Esophagus muscularis mucosa (tissue), 4 donors: ENCODE measurements at regions not wholly inside any gene's neighbourhood (a gene's known extent, or its start where the extent isn't known, plus 50 kb on each side); places are given as distances from the start of the nearest gene placed in this dataset.

ENCODE experiments used
- DNase-seq: peaks from one replicate; pipeline ENCODE4 v3.0.0-alpha.2; 2017; ENCODE audit errors: extremely low spot score
- H3K27ac ChIP-seq, 4 donors: fragments of 200-600 bp; sonication (generic); replicated peaks in 1 of 4; 1 replicate in 3 of 4; 2 replicates in 1 of 4; pipeline ENCODE4 v1.5.1; 2016 to 2019; ENCODE audit warnings: mild to moderate bottlenecking in 1 of 4
- H3K27me3 ChIP-seq, 4 donors: fragments of 200-600 bp; sonication (generic); one replicate each; pipeline versions ENCODE4 v1.5.1 to v1.6.0; 2016 to 2019
- H3K36me3 ChIP-seq, 4 donors: fragments of 200-600 bp; sonication (generic); one replicate each; pipeline ENCODE4 v1.5.1; 2016 to 2019
- H3K4me1 ChIP-seq, 4 donors: fragments of 200-600 bp; sonication (generic); one replicate each; pipeline ENCODE4 v1.5.1; 2016 to 2019
- H3K4me3 ChIP-seq, 4 donors: fragments of 200-600 bp; sonication (generic); 1 replicate in 2 of 4; 2 replicates in 2 of 4; pipeline ENCODE4 v1.5.1; 2016 to 2019; ENCODE audit warnings: mild to moderate bottlenecking in 4 of 4, moderate library complexity in 1 of 4
- H3K9me3 ChIP-seq, 4 donors: fragments of 200-600 bp; sonication (generic); 1 replicate in 3 of 4; 2 replicates in 1 of 4; pipeline ENCODE4 v1.5.1; 2016 to 2019
- EP300 ChIP-seq: sonication (generic); formaldehyde crosslinking; IDR thresholded peaks from one replicate; pipeline ENCODE4 v1.6.1; 2017; ENCODE audit warnings: antibody characterized with exemption
- POLR2A ChIP-seq: fragments of 450-650 bp; IDR thresholded peaks from one replicate; pipeline ENCODE4 v1.6.1; 2017; ENCODE audit warnings: antibody characterized with exemption, moderate library complexity, mild to moderate bottlenecking, low read depth
- POLR2AphosphoS5 ChIP-seq, 2 donors: sonication (generic); formaldehyde crosslinking; IDR thresholded peaks; one replicate each; pipeline ENCODE4 v1.6.1; 2017; ENCODE audit warnings: antibody characterized with exemption in 2 of 2
- WGBS: methylation state at CpG from one replicate; pipeline ENCODE4 v1.1.5; 2018; 5-methylcytosine and 5-hydroxymethylcytosine counted together
- intact Hi-C: fragments of 100-400 bp; cut with DNase I; formaldehyde crosslinking; loops from one replicate; pipeline ENCODE4 v1.15.1; 2023
- TF ChIP-seq, protein P1 (sequence below), 3 experiments: fragments of 200-600 bp in 2 of 3; fragments of 450-650 bp in 1 of 3; sonication (generic) in 2 of 3; IDR thresholded peaks; one replicate each; pipeline ENCODE4 v1.5.1; 2017 to 2019; ENCODE audit warnings: antibody characterized with exemption in 3 of 3, mild to moderate bottlenecking in 2 of 3, moderate library complexity in 1 of 3

DNA sequence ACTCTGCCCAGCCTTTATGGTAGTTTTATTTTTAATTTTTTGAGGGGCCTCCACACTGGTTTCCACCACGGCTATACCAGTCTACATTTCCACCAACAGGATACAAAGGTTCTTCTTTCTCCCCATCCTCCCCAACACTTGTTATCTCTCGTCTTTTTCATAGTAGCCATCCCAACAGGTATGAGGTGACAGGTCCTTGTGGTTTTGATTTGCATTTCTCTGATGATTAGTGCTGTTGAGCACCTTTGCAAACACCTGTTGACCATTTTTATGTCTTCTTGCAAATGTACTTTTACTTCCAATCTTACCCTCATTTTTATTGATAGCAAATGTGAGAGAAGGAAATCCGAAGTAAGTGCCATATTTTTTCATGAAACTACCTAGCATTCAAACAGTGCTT lies 195.4 kb upstream of the PREP start:
- no peak for DNase-seq
- Histone ChIP-seq H3K4me3 (no peak overlapping the region), H3K36me3 (no peaks in the 10 kb centered on the region), H3K27ac (no peak overlapping the region), H3K4me1 (peaks cover 26 to 80% (median 76%) of the 10 kb centered on the region in 4 donors), H3K9me3 (no peaks in the 10 kb centered on the region), H3K27me3 (no peaks in the 10 kb centered on the region)
- TF ChIP-seq, protein P1, sequence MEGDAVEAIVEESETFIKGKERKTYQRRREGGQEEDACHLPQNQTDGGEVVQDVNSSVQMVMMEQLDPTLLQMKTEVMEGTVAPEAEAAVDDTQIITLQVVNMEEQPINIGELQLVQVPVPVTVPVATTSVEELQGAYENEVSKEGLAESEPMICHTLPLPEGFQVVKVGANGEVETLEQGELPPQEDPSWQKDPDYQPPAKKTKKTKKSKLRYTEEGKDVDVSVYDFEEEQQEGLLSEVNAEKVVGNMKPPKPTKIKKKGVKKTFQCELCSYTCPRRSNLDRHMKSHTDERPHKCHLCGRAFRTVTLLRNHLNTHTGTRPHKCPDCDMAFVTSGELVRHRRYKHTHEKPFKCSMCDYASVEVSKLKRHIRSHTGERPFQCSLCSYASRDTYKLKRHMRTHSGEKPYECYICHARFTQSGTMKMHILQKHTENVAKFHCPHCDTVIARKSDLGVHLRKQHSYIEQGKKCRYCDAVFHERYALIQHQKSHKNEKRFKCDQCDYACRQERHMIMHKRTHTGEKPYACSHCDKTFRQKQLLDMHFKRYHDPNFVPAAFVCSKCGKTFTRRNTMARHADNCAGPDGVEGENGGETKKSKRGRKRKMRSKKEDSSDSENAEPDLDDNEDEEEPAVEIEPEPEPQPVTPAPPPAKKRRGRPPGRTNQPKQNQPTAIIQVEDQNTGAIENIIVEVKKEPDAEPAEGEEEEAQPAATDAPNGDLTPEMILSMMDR (IDR thresholded peaks at IDR 0.05) = no peak
- TF ChIP-seq POLR2A (no peak), POLR2AphosphoS5 (IDR thresholded peaks at IDR 0.05) (no peak), EP300 (no peak)
- 92% methylated on average over 3 of the region's 3 CpGs for WGBS
- intact Hi-C loops = no loop called here

DNA sequence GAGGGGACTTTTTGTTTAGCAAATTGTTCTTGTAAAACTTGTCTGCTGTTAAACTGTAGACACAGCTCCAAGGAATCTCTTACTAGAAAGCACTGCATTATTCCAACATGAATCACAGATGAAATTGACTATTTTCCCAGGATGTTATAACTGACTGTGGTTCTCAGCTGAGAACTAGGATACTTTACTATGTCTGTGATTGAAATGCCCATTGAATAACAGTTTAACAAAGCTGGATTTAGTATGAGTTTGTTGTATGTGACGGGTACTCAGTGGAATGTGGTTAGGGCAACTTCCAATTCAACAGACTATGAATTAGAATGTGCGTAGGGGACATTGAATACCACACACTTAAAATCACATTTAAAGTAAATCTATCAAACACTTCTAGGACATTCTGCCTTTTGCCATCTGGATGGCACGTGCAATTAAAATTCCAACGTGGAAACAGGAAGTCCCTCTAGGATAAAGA lies 193.4 kb upstream of the PREP start:
- Histone ChIP-seq H3K4me3 (no peak overlapping the region), H3K4me1 (peaks cover 18 to 75% (median 71%) of the 10 kb centered on the region in 4 donors), H3K9me3 (no peaks in the 10 kb centered on the region), H3K27me3 (no peaks in the 10 kb centered on the region), H3K27ac (peak overlapping the region; percentile 12 to 48 (median 31)), H3K36me3 (no peaks in the 10 kb centered on the region)
- intact Hi-C loops = no loop called here
- TF ChIP-seq, protein P1 (IDR thresholded peaks at IDR 0.05) = no peak
- TF ChIP-seq POLR2AphosphoS5 (IDR thresholded peaks at IDR 0.05) (peak in 1 of 2 donors; percentile 69), EP300 (no peak)
- DNase-seq = no peak
- WGBS = 21% methylated on average over 4 of the region's 4 CpGs

DNA sequence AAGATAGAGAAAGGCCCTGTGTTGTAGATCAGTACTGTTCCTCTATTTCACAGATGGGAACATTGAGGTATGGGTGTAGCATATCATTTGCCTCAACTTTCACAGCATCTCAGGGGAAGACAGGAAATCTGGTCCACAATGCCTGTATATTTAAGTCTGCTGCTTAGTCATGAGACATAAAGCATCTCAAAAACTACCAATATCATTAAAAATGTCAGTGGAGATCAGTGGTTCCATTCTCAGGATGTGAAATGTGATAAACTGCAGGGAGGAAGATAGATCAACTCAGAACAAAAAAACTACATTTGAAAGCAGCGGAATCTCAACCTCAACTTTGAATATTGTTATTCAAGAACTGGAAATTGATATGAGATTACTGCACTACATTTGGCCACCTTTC lies 192.9 kb upstream of the PREP start:
- H3K36me3 ChIP-seq = no peaks in the 10 kb centered on the region
- DNase-seq = no peak
- intact Hi-C loops = no loop called here
- peak overlapping the region; percentile 12 to 48 (median 31) for H3K27ac ChIP-seq
- no peaks in the 10 kb centered on the region for H3K9me3 ChIP-seq
- no peaks in the 10 kb centered on the region for H3K27me3 ChIP-seq
- no peak overlapping the region for H3K4me3 ChIP-seq
- peaks cover 13 to 70% (median 66%) of the 10 kb centered on the region in 4 donors for H3K4me1 ChIP-seq
- TF ChIP-seq POLR2A = no peak
- 76% methylated on average over 1 of the region's 1 CpG for WGBS

DNA sequence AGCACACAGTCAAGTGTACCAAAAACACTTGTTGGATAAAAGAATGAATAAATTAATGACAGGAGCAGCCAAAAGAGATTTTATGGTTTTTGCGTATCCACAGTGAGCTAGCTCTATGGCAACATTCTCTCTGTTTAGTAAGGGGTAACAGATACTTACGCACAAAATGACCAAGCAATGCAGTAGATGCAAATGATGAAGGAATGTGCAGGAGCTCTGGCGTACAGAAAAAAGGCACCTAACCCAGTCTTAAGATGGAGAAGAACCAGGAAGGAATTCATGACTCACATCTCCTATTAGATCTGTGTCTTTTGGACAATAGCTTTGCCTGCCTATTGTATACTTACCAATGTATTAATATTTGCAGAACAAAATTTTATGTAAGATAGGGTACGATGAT lies 191.9 kb upstream of the PREP start:
- H3K27me3 ChIP-seq = no peaks in the 10 kb centered on the region
- peaks cover 8 to 60% (median 56%) of the 10 kb centered on the region in 4 donors for H3K4me1 ChIP-seq
- no peak for DNase-seq
- H3K36me3 ChIP-seq = no peaks in the 10 kb centered on the region
- peak overlapping the region in 2 of 4 donors; percentile 57 to 64 for H3K27ac ChIP-seq
- intact Hi-C loops = no loop called here
- 85% methylated on average over 4 of the region's 4 CpGs for WGBS
- no peaks in the 10 kb centered on the region for H3K9me3 ChIP-seq
- TF ChIP-seq POLR2A (no peak), POLR2AphosphoS5 (IDR thresholded peaks at IDR 0.05) (no peak), EP300 (no peak)
- TF ChIP-seq, protein P1 (IDR thresholded peaks at IDR 0.05) = no peak
- no peak overlapping the region for H3K4me3 ChIP-seq

DNA sequence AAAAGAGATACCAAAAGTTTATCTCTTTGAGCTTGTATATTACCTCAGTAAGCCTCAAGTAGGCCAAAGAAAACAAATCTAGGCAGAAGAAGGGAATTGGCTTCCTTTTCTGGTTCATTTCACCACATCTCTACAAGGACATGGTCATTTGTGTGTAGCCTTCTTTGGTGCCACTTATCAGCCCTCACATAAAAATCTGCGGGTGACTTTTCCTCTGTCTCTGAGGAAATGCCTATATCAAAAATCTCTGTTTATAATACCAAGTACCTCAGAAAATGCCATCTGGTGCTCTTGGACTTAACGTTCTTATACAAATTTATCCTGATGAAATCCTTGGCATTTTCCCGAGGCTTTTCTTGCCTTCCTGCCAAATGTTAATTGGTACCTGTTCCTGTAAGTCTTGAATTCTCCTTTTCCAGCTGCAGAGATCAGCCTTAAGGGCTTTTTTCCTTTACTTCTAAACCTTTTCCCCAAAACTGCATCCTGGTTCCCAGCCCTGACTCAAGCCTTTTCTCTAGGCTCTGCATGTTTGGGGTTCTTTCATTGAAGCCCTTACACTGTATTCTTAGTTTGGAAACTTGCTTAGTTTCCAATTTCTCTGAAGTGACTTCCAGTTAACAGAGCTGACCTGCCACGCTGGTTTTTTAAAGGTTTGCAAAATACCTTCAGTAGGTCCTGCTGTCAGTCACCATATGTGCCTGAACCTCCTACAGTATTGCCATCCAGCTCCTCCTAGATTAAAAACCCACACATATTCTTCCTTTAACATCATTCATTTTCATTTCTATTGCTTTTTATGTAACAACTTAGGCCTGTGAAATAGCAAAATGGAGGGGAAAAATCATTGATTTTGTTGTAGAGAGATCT lies 191.2 kb upstream of the PREP start:
- Histone ChIP-seq H3K4me3 (no peak overlapping the region), H3K27me3 (no peaks in the 10 kb centered on the region), H3K36me3 (no peaks in the 10 kb centered on the region), H3K27ac (peak overlapping the region; percentile 42 to 64 (median 56)), H3K9me3 (no peaks in the 10 kb centered on the region), H3K4me1 (peaks cover 8 to 52% (median 48%) of the 10 kb centered on the region in 4 donors)
- intact Hi-C loops = no loop called here
- 35% methylated on average over 4 of the region's 4 CpGs for WGBS
- TF ChIP-seq POLR2AphosphoS5 (IDR thresholded peaks at IDR 0.05) = no peak
- peak; percentile 16 for TF ChIP-seq EP300
- no peak for DNase-seq
